H1 (cell line): ENCODE measurements at regions not wholly inside any gene's neighbourhood (a gene's known extent, or its start where the extent isn't known, plus 50 kb on each side); places are given as distances from the start of the nearest gene placed in this dataset.

Experiments
- CTCF ChIA-PET: fragments of 300-600 bp; sonication (Branson Sonifier 250); formaldehyde crosslinking; loops from one replicate; lab custom pipeline; 2021; ENCODE audit not compliant: partially characterized antibody; lab: Charles Lee
- POLR2A ChIA-PET: fragments of 300-600 bp; sonication (Branson Sonifier 250); formaldehyde crosslinking; loops from one replicate; lab custom pipeline; 2021; ENCODE audit warnings: inconsistent platforms; ENCODE audit not compliant: partially characterized antibody; lab: Charles Lee
- DNase-seq, 2 experiments: peaks; one replicate each; pipeline versions ENCODE4 v3.0.0 to v3.0.0-alpha.2; 2010 to 2022; ENCODE audit warnings: low spot score in 2 of 2, low read depth in 1 of 2, mixed read lengths in 1 of 2
- FAIRE-seq: peaks from 2 replicates; lab custom pipeline; 2011; peaks lifted over from hg19 to GRCh38; lab: Jason Lieb, UNC
- H2AFZ ChIP-seq: 2 replicates; pipeline ENCODE4 v1.8.1; 2012; ENCODE audit warnings: low read length, inconsistent platforms
- H2AK5ac ChIP-seq: 2 replicates; pipeline ENCODE4 v1.6.1; 2013; ENCODE audit warnings: low read depth, low read length
- H2BK120ac ChIP-seq: replicated peaks from 2 replicates; pipeline ENCODE3; 2013; ENCODE audit warnings: low read depth, low read length, inconsistent platforms
- H2BK12ac ChIP-seq: 2 replicates; pipeline ENCODE4 v1.6.1; 2013; ENCODE audit warnings: low read depth, low read length
- H2BK15ac ChIP-seq: 2 replicates; pipeline ENCODE4 v1.6.1; 2013; ENCODE audit warnings: low read length
- H2BK20ac ChIP-seq: 2 replicates; pipeline ENCODE4 v1.6.1; 2013; ENCODE audit warnings: low read length
- H2BK5ac ChIP-seq: 2 replicates; pipeline ENCODE4 v1.6.1; 2013; ENCODE audit warnings: low read depth, low read length
- H3K14ac ChIP-seq: 2 replicates; pipeline ENCODE4 v1.6.1; 2013; ENCODE audit warnings: inconsistent platforms; ENCODE audit not compliant: insufficient read length
- H3K18ac ChIP-seq: 2 replicates; pipeline ENCODE4 v1.6.1; 2013; ENCODE audit warnings: low read length; ENCODE audit errors: extremely low read depth
- H3K23ac ChIP-seq: 2 replicates; pipeline ENCODE4 v1.6.1; 2013; ENCODE audit warnings: inconsistent platforms; ENCODE audit not compliant: insufficient read length
- H3K23me2 ChIP-seq: 2 replicates; pipeline ENCODE4 v1.6.1; 2013; ENCODE audit warnings: low read depth, low read length
- H3K27ac ChIP-seq: 2 replicates; pipeline ENCODE4 v1.6.1; 2011; ENCODE audit warnings: low read depth, low read length, inconsistent platforms
- H3K27me3 ChIP-seq, 4 experiments: replicated peaks in 1 of 4; 1 replicate in 1 of 4; 2 replicates in 3 of 4; pipeline versions ENCODE4 v1.6.1 to v1.8.1; 2011 to 2013; ENCODE audit warnings: low read length in 3 of 4, mild to moderate bottlenecking in 3 of 4, inconsistent platforms in 2 of 4, mixed read lengths in 2 of 4, moderate library complexity in 1 of 4; ENCODE audit not compliant: control insufficient read depth in 3 of 4, insufficient read depth in 3 of 4; ENCODE audit errors: extremely low read depth in 1 of 4
- H3K36me3 ChIP-seq, 4 experiments: 2 replicates each; pipeline versions ENCODE4 v1.6.1 to v1.8.1; 2011 to 2013; ENCODE audit warnings: mild to moderate bottlenecking in 4 of 4, low read length in 3 of 4, moderate library complexity in 2 of 4, control low read depth in 1 of 4, inconsistent platforms in 1 of 4; ENCODE audit not compliant: insufficient read depth in 4 of 4, control insufficient read depth in 2 of 4
- H3K4ac ChIP-seq: replicated peaks from 2 replicates; pipeline ENCODE3; 2013; ENCODE audit warnings: low read length, low read depth, mixed read lengths, inconsistent platforms; ENCODE audit not compliant: insufficient read length
- H3K4me1 ChIP-seq, 4 experiments: replicated peaks in 1 of 4; 1 replicate in 1 of 4; 2 replicates in 3 of 4; pipeline versions ENCODE4 v1.6.1 to v1.8.1; 2011 to 2013; ENCODE audit warnings: low read length in 3 of 4, inconsistent platforms in 2 of 4, mixed read lengths in 1 of 4; ENCODE audit not compliant: insufficient read depth in 4 of 4, control insufficient read depth in 3 of 4
- H3K4me2 ChIP-seq, 2 experiments: 2 replicates each; pipeline versions ENCODE4 v1.6.1 to v1.8.1; 2011 to 2013; ENCODE audit warnings: low read depth in 2 of 2, low read length in 2 of 2, control low read depth in 1 of 2, inconsistent platforms in 1 of 2, mild to moderate bottlenecking in 1 of 2; ENCODE audit not compliant: insufficient read depth in 1 of 2
- H3K4me3 ChIP-seq, 4 experiments: fragments of 200-600, 300-600 bp in 1 of 4; sonication (generic), shearing (Covaris generic), sonication (Bioruptor Twin) in 1 of 4; 2 replicates each; pipeline versions ENCODE4 v1.5.1 to v1.8.1; 2011 to 2016; ENCODE audit warnings: low read length in 4 of 4, low read depth in 3 of 4, control low read depth in 2 of 4, inconsistent platforms in 2 of 4, mild to moderate bottlenecking in 2 of 4, mixed read lengths in 1 of 4, moderate library complexity in 1 of 4; ENCODE audit not compliant: insufficient read depth in 2 of 4; ENCODE audit errors: extremely low read depth in 1 of 4
- H3K56ac ChIP-seq: replicated peaks from 2 replicates; pipeline ENCODE3; 2013; ENCODE audit warnings: low read depth, mild to moderate bottlenecking, mixed read lengths, low read length, inconsistent platforms; ENCODE audit not compliant: insufficient read length
- H3K79me1 ChIP-seq: 2 replicates; pipeline ENCODE4 v1.6.1; 2013; ENCODE audit warnings: low read depth, low read length, control low read depth
- H3K79me2 ChIP-seq, 2 experiments: 2 replicates each; pipeline versions ENCODE4 v1.6.1 to v1.8.1; 2012 to 2013; ENCODE audit warnings: low read length in 2 of 2, mild to moderate bottlenecking in 2 of 2, inconsistent platforms in 1 of 2; ENCODE audit not compliant: insufficient read depth in 2 of 2, control insufficient read depth in 1 of 2
- H3K9ac ChIP-seq, 4 experiments: replicated peaks in 1 of 4; 1 replicate in 1 of 4; 2 replicates in 3 of 4; pipeline versions ENCODE4 v1.6.1 to v1.8.1; 2011 to 2013; ENCODE audit warnings: low read depth in 3 of 4, low read length in 3 of 4, control low read depth in 2 of 4, mild to moderate bottlenecking in 2 of 4, moderate library complexity in 2 of 4, inconsistent platforms in 1 of 4; ENCODE audit errors: extremely low read depth in 1 of 4
- H3K9me3 ChIP-seq, 2 experiments: 2 replicates each; pipeline versions ENCODE4 v1.6.1 to v1.8.1; 2012 to 2013; ENCODE audit warnings: mild to moderate bottlenecking in 2 of 2, moderate library complexity in 2 of 2, control low read depth in 1 of 2, inconsistent platforms in 1 of 2, low read depth in 1 of 2, low read length in 1 of 2, mixed read lengths in 1 of 2; ENCODE audit not compliant: insufficient read depth in 2 of 2
- H4K20me1 ChIP-seq, 2 experiments: replicated peaks in 1 of 2; 2 replicates each; pipeline versions ENCODE3 to v1.8.1; 2011 to 2013; ENCODE audit warnings: inconsistent platforms in 2 of 2, low read length in 2 of 2, mild to moderate bottlenecking in 1 of 2; ENCODE audit not compliant: insufficient read depth in 2 of 2, control insufficient read depth in 1 of 2
- H4K5ac ChIP-seq: 2 replicates; pipeline ENCODE4 v1.6.1; 2013; ENCODE audit warnings: low read length, low read depth, mixed read lengths, inconsistent platforms; ENCODE audit not compliant: insufficient read length
- H4K8ac ChIP-seq: 2 replicates; pipeline ENCODE4 v1.8.0; 2013; ENCODE audit warnings: mild to moderate bottlenecking, moderate library complexity, low read length, inconsistent platforms; ENCODE audit not compliant: insufficient read depth; ENCODE audit errors: extremely low read depth
- H4K91ac ChIP-seq: replicated peaks from 2 replicates; pipeline ENCODE3; 2013; ENCODE audit warnings: low read length, mixed read lengths, inconsistent platforms; ENCODE audit not compliant: insufficient read length
- BACH1 ChIP-seq: IDR thresholded peaks from 2 replicates; pipeline ENCODE4 v1.6.1; 2012; ENCODE audit warnings: low read length, improper control_type of control experiment
- CBX8 ChIP-seq: fragments of 300-800, 300-1000 bp; sonication (generic); IDR thresholded peaks from 2 replicates; pipeline ENCODE4 v1.7.1; 2016; ENCODE audit warnings: low read depth, low read length, borderline replicate concordance
- CHD1 ChIP-seq: IDR thresholded peaks from 2 replicates; pipeline ENCODE4 v1.6.1; 2012; ENCODE audit warnings: low read depth, low read length, improper control_type of control experiment
- FOSL1 ChIP-seq: IDR thresholded peaks from 2 replicates; pipeline ENCODE4 v1.6.1; 2011; ENCODE audit warnings: mild to moderate bottlenecking, low read depth, low read length, moderate library complexity; ENCODE audit not compliant: insufficient read depth
- HDAC2 ChIP-seq, 2 experiments: fragments of 300-600 bp in 1 of 2; sonication (generic) in 1 of 2; IDR thresholded peaks; 2 replicates each; pipeline ENCODE4 v1.6.1; 2011 to 2012; ENCODE audit warnings: low read depth in 2 of 2, low read length in 2 of 2, mild to moderate bottlenecking in 2 of 2, moderate library complexity in 2 of 2, borderline replicate concordance in 1 of 2, inconsistent platforms in 1 of 2
- KDM1A ChIP-seq: fragments of 200-600, 300-600 bp; sonication (generic); IDR thresholded peaks from 2 replicates; pipeline ENCODE4 v1.7.1; 2016; ENCODE audit warnings: mild to moderate bottlenecking, low read length, borderline replicate concordance
- KDM5A ChIP-seq: fragments of 200-600 bp; IDR thresholded peaks from 2 replicates; pipeline ENCODE4 v1.7.1; 2012; ENCODE audit warnings: mild to moderate bottlenecking, low read length, inconsistent platforms, mixed read lengths
- MAX ChIP-seq: IDR thresholded peaks from 2 replicates; pipeline ENCODE4 v1.6.1; 2012; ENCODE audit warnings: inconsistent platforms
- POLR2AphosphoS5 ChIP-seq: IDR thresholded peaks from 2 replicates; pipeline ENCODE4 v1.6.1; 2011; ENCODE audit warnings: low read depth, low read length
- POU5F1 ChIP-seq: IDR thresholded peaks from 2 replicates; pipeline ENCODE4 v1.6.1; 2011; ENCODE audit warnings: low read depth, mild to moderate bottlenecking, low read length, moderate library complexity
- SIX5 ChIP-seq: IDR thresholded peaks from 2 replicates; pipeline ENCODE4 v1.6.1; 2011; ENCODE audit warnings: mild to moderate bottlenecking, low read depth, low read length
- SP1 ChIP-seq: IDR thresholded peaks from 2 replicates; pipeline ENCODE4 v1.6.1; 2011; ENCODE audit warnings: low read depth, low read length
- SP2 ChIP-seq: IDR thresholded peaks from 2 replicates; pipeline ENCODE4 v1.6.1; 2012; ENCODE audit warnings: mild to moderate bottlenecking, low read length, inconsistent platforms
- YY1 ChIP-seq: IDR thresholded peaks from 2 replicates; pipeline ENCODE4 v1.6.1; 2011; ENCODE audit warnings: low read depth, mild to moderate bottlenecking, low read length
- WGBS, 2 experiments: shearing (Covaris generic) in 1 of 2; methylation state at CpG; one replicate each; pipeline versions ENCODE4 v1.1.6 to v1.1.7; 2013 to 2015; ENCODE audit warnings: low lambda C conversion rate in 2 of 2, mixed read lengths in 2 of 2, inconsistent platforms in 1 of 2, low coverage in 1 of 2, missing lambda C conversion rate in 1 of 2; ENCODE audit not compliant: insufficient replicate concordance in 2 of 2, insufficient coverage in 1 of 2, insufficient read length in 1 of 2; ENCODE audit errors: extremely low coverage in 1 of 2, missing lambda C conversion rate in 1 of 2; 5-methylcytosine and 5-hydroxymethylcytosine counted together
- TF ChIP-seq, protein P1 (sequence below): IDR thresholded peaks from 2 replicates; pipeline ENCODE4 v1.6.1; 2011; ENCODE audit warnings: low read depth, mild to moderate bottlenecking, low read length; ENCODE audit not compliant: insufficient read depth

DNA sequence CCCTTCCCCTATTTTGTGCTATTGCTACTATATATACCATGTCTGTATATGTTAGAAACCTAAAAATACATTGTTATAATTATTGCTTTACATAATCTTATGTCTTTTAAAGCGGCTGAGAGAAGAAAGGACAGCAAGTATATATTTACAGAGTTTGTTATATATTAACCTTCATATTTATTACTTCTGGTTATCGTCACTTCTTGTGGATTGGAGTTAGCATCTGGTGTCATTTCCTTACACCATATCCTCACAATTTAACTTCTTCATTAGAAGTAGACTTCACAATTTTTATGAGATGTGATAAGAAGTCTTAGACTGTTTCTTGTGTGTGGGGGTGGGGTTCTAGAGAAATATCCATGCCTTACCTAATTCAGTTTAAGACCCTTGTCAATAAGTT, 123.1 kb downstream of the ATXN3L start:
- Histone ChIP-seq H2AFZ (no peak overlapping the region), H2AK5ac (no peak overlapping the region), H3K79me1 (no peaks in the 10 kb centered on the region), H2BK20ac (no peak overlapping the region), H3K4me2 (no peak overlapping the region), H4K5ac (peak overlapping the region; percentile 86), H4K91ac (no peak overlapping the region), H3K79me2 (no peaks in the 10 kb centered on the region), H3K4ac (no peak overlapping the region), H2BK15ac (no peak overlapping the region), H4K20me1 (no peaks in the 10 kb centered on the region), H3K27ac (no peak overlapping the region; the same call in 1 of the 2 replicates), H3K9me3 (no peaks in the 10 kb centered on the region), H3K23ac (no peak overlapping the region), H3K14ac (no peak overlapping the region), H3K4me3 (no peak overlapping the region), H4K8ac (no peak overlapping the region), H3K23me2 (no peaks in the 10 kb centered on the region), H3K36me3 (no peaks in the 10 kb centered on the region), H2BK12ac (no peak overlapping the region), H3K18ac (no peak overlapping the region), H2BK120ac (no peak overlapping the region), H3K9ac (no peak overlapping the region), H2BK5ac (no peak overlapping the region), H3K4me1 (peaks cover 0 to 17% (median 7%) of the 10 kb centered on the region in 4 experiments; a peak in 4 of 7 replicates), H3K27me3 (no peaks in the 10 kb centered on the region), H3K56ac (no peak overlapping the region)
- FAIRE-seq (no peak), DNase-seq (no peak)
- ChIA-PET CTCF (interaction anchor here (1.2 kb wide), 1 partner anchor 250 kb away, joined by 3 read pairs; no protein-coding TSS in a partner anchor), POLR2A (interaction anchor here (1.4 kb wide), 1 partner anchor 45 kb away, joined by 4 read pairs; no protein-coding TSS in a partner anchor)
- 75% methylated on average over 2 of the region's 2 CpGs; no CpG with 5 or more reads in 1 of the 2 experiments for WGBS, 2 experiments
- no peak for TF ChIP-seq MAX
- TF ChIP-seq CBX8 = no peak
- no peak for TF ChIP-seq KDM5A
- TF ChIP-seq KDM1A = no peak
- no peak for TF ChIP-seq POLR2AphosphoS5
- no peak for TF ChIP-seq SP1
- no peak for TF ChIP-seq HDAC2 (IDR thresholded peaks at IDR 0.05; ENCODE audit: borderline replicate concordance in 1 of 2, low read depth in 2 of 2, low read length in 2 of 2)
- TF ChIP-seq SIX5 = no peak
- TF ChIP-seq FOSL1 = no peak
- no peak for TF ChIP-seq POU5F1
- no peak for TF ChIP-seq SP2
- no peak for TF ChIP-seq CHD1
- TF ChIP-seq, protein P1, sequence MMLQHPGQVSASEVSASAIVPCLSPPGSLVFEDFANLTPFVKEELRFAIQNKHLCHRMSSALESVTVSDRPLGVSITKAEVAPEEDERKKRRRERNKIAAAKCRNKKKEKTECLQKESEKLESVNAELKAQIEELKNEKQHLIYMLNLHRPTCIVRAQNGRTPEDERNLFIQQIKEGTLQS = no peak
- no peak for TF ChIP-seq YY1
- TF ChIP-seq BACH1 = no peak
